Activated CD4-positive, alpha-beta memory T cell treated with anti-CD3 and anti-CD28 coated beads for 36 hours (primary cell): ENCODE measurements at regions not wholly inside any gene's neighbourhood (a gene's known extent, or its start where the extent isn't known, plus 50 kb on each side); places are given as distances from the start of the nearest gene placed in this dataset.

ENCODE experiments used
- CTCF ChIA-PET: fragments of 350-600 bp; sonication (Branson Sonifier 250); formaldehyde crosslinking; loops from one replicate; lab custom pipeline; 2021; ENCODE audit warnings: antibody characterized with exemption, inconsistent platforms; lab: Charles Lee
- POLR2A ChIA-PET: fragments of 350-600 bp; sonication (Branson Sonifier 250); formaldehyde crosslinking; loops from one replicate; lab custom pipeline; 2021; ENCODE audit warnings: antibody characterized with exemption; lab: Charles Lee
- DNase-seq: peaks from one replicate; pipeline ENCODE4 v3.0.0-alpha.2; 2020
- H3K27ac Mint-ChIP-seq: one replicate; pipeline ENCODE4 v1.8.0; 2021; ENCODE audit warnings: mixed read lengths
- H3K27me3 Mint-ChIP-seq: one replicate; pipeline ENCODE4 v1.8.0; 2021; ENCODE audit warnings: mixed read lengths
- H3K36me3 Mint-ChIP-seq: one replicate; pipeline ENCODE4 v1.8.0; 2021; ENCODE audit warnings: mixed read lengths
- H3K4me1 Mint-ChIP-seq: one replicate; pipeline ENCODE4 v1.8.0; 2021; ENCODE audit warnings: low read depth, mixed read lengths
- H3K4me3 Mint-ChIP-seq: one replicate; pipeline ENCODE4 v1.8.0; 2021; ENCODE audit warnings: mild to moderate bottlenecking, mixed read lengths
- H3K9me3 Mint-ChIP-seq: one replicate; pipeline ENCODE4 v1.8.0; 2021; ENCODE audit warnings: mixed read lengths
- intact Hi-C: fragments of 100-400 bp; cut with micrococcal nuclease; formaldehyde crosslinking; loops from one replicate; pipeline ENCODE4 v1.15.1; 2023

- H3K36me3 Mint-ChIP-seq, result no peaks in the 10 kb centered on the region
- no peak for DNase-seq
- no peak overlapping the region for H3K4me3 Mint-ChIP-seq
Observed at GRCh38 chr22:49184736-49185135, 642.9 kb downstream of the BRD1 start.

GRCh38 chr22:49183826-49184216 lies 643.9 kb downstream of the BRD1 start:
- Mint-ChIP-seq H3K27ac (no peak overlapping the region), H3K27me3 (peaks cover 7% of the 10 kb centered on the region), H3K36me3 (no peaks in the 10 kb centered on the region), H3K4me1 (no peaks in the 10 kb centered on the region), H3K4me3 (no peak overlapping the region), H3K9me3 (no peaks in the 10 kb centered on the region)
- intact Hi-C loops, result no loop called here
- ChIA-PET POLR2A (no interaction called here), CTCF (no interaction called here)
- no peak for DNase-seq

More at GRCh38 chr22:49184736-49185135, 642.9 kb downstream of the BRD1 start:
- Mint-ChIP-seq H3K4me1 (no peaks in the 10 kb centered on the region), H3K27ac (no peak overlapping the region), H3K9me3 (no peaks in the 10 kb centered on the region), H3K27me3 (peaks cover 7% of the 10 kb centered on the region)
- intact Hi-C loops, result no loop called here
- ChIA-PET CTCF (no interaction called here), POLR2A (no interaction called here)

GRCh38 chr22:49183208-49183825 lies 644.4 kb downstream of the BRD1 start:
- no peak overlapping the region for H3K4me3 Mint-ChIP-seq
- no peak for DNase-seq
- ChIA-PET CTCF (no interaction called here), POLR2A (no interaction called here)
- H3K36me3 Mint-ChIP-seq, result no peaks in the 10 kb centered on the region
- H3K27ac Mint-ChIP-seq, result no peak overlapping the region
- H3K27me3 Mint-ChIP-seq, result peaks cover 7% of the 10 kb centered on the region
- no peaks in the 10 kb centered on the region for H3K4me1 Mint-ChIP-seq
- intact Hi-C loops, result no loop called here
- no peaks in the 10 kb centered on the region for H3K9me3 Mint-ChIP-seq

- intact Hi-C loops, result no loop called here
- H3K27me3 Mint-ChIP-seq, result peaks cover 7% of the 10 kb centered on the region
- no peak for DNase-seq
- CTCF ChIA-PET, result no interaction called here
- no peaks in the 10 kb centered on the region for H3K36me3 Mint-ChIP-seq
- no peaks in the 10 kb centered on the region for H3K4me1 Mint-ChIP-seq
- H3K4me3 Mint-ChIP-seq, result no peak overlapping the region
- H3K9me3 Mint-ChIP-seq, result no peaks in the 10 kb centered on the region
- H3K27ac Mint-ChIP-seq, result no peak overlapping the region
- POLR2A ChIA-PET, result no interaction called here
Observed at GRCh38 chr22:49182416-49182815, 645.3 kb downstream of the BRD1 start.

GRCh38 chr22:49181942-49182341 lies 645.7 kb downstream of the BRD1 start:
- intact Hi-C loops, result no loop called here
- Mint-ChIP-seq H3K9me3 (no peaks in the 10 kb centered on the region), H3K4me1 (no peaks in the 10 kb centered on the region), H3K27ac (no peak overlapping the region), H3K4me3 (no peak overlapping the region), H3K36me3 (no peaks in the 10 kb centered on the region), H3K27me3 (peaks cover 7% of the 10 kb centered on the region)
- DNase-seq, result no peak
- POLR2A ChIA-PET, result no interaction called here
- CTCF ChIA-PET, result no interaction called here

- peaks cover 7% of the 10 kb centered on the region for H3K27me3 Mint-ChIP-seq
- H3K4me1 Mint-ChIP-seq, result no peaks in the 10 kb centered on the region
- ChIA-PET CTCF (no interaction called here), POLR2A (no interaction called here)
- no peak for DNase-seq
- intact Hi-C loops, result no loop called here
- H3K36me3 Mint-ChIP-seq, result no peaks in the 10 kb centered on the region
- no peak overlapping the region for H3K4me3 Mint-ChIP-seq
- no peaks in the 10 kb centered on the region for H3K9me3 Mint-ChIP-seq
- H3K27ac Mint-ChIP-seq, result no peak overlapping the region
Observed at GRCh38 chr22:49181431-49181830, 646.2 kb downstream of the BRD1 start.

GRCh38 chr22:49180683-49181024 lies 647.0 kb downstream of the BRD1 start:
- no peak overlapping the region for H3K4me3 Mint-ChIP-seq
- no peak overlapping the region for H3K27ac Mint-ChIP-seq
- DNase-seq, result no peak
- no peaks in the 10 kb centered on the region for H3K4me1 Mint-ChIP-seq
- no peaks in the 10 kb centered on the region for H3K9me3 Mint-ChIP-seq
- H3K27me3 Mint-ChIP-seq, result peaks cover 3% of the 10 kb centered on the region
- intact Hi-C loops, result no loop called here
- H3K36me3 Mint-ChIP-seq, result no peaks in the 10 kb centered on the region
- ChIA-PET POLR2A (no interaction called here), CTCF (no interaction called here)

- Mint-ChIP-seq H3K4me1 (no peaks in the 10 kb centered on the region), H3K9me3 (no peaks in the 10 kb centered on the region), H3K4me3 (no peak overlapping the region), H3K27ac (no peak overlapping the region), H3K36me3 (no peaks in the 10 kb centered on the region), H3K27me3 (peaks cover 5% of the 10 kb centered on the region)
- ChIA-PET CTCF (no interaction called here), POLR2A (no interaction called here)
- intact Hi-C loops, result no loop called here
- DNase-seq, result no peak
Observed at GRCh38 chr22:49179886-49180682, 647.6 kb downstream of the BRD1 start.

- CTCF ChIA-PET, result no interaction called here
- no peaks in the 10 kb centered on the region for H3K9me3 Mint-ChIP-seq
- peaks cover 6% of the 10 kb centered on the region for H3K27me3 Mint-ChIP-seq
- DNase-seq, result no peak
- H3K27ac Mint-ChIP-seq, result no peak overlapping the region
- no peaks in the 10 kb centered on the region for H3K36me3 Mint-ChIP-seq
- no peak overlapping the region for H3K4me3 Mint-ChIP-seq
- no peaks in the 10 kb centered on the region for H3K4me1 Mint-ChIP-seq
- intact Hi-C loops, result no loop called here
- POLR2A ChIA-PET, result no interaction called here
Observed at GRCh38 chr22:49179175-49179574, 648.5 kb downstream of the BRD1 start.

- H3K4me1 Mint-ChIP-seq, result no peaks in the 10 kb centered on the region
- DNase-seq, result no peak
- no peaks in the 10 kb centered on the region for H3K36me3 Mint-ChIP-seq
- H3K27ac Mint-ChIP-seq, result no peak overlapping the region
- CTCF ChIA-PET, result no interaction called here
- no peaks in the 10 kb centered on the region for H3K9me3 Mint-ChIP-seq
- no peak overlapping the region for H3K4me3 Mint-ChIP-seq
- POLR2A ChIA-PET, result no interaction called here
- intact Hi-C loops, result no loop called here
- peaks cover 6% of the 10 kb centered on the region for H3K27me3 Mint-ChIP-seq
Observed at GRCh38 chr22:49178246-49179005, 649.2 kb downstream of the BRD1 start.

GRCh38 chr22:49177666-49178065 lies 650.0 kb downstream of the BRD1 start:
- DNase-seq, result no peak
- intact Hi-C loops, result no loop called here
- H3K4me1 Mint-ChIP-seq, result no peaks in the 10 kb centered on the region
- no peak overlapping the region for H3K27ac Mint-ChIP-seq
- ChIA-PET CTCF (no interaction called here), POLR2A (no interaction called here)
- H3K36me3 Mint-ChIP-seq, result no peaks in the 10 kb centered on the region
- H3K9me3 Mint-ChIP-seq, result no peaks in the 10 kb centered on the region
- H3K4me3 Mint-ChIP-seq, result no peak overlapping the region
- H3K27me3 Mint-ChIP-seq, result peaks cover 6% of the 10 kb centered on the region

- no peak overlapping the region for H3K27ac Mint-ChIP-seq
- ChIA-PET CTCF (no interaction called here), POLR2A (no interaction called here)
- peaks cover 7% of the 10 kb centered on the region for H3K9me3 Mint-ChIP-seq
- intact Hi-C loops, result no loop called here
- H3K4me1 Mint-ChIP-seq, result no peaks in the 10 kb centered on the region
- no peak for DNase-seq
- no peak overlapping the region for H3K4me3 Mint-ChIP-seq
- no peaks in the 10 kb centered on the region for H3K36me3 Mint-ChIP-seq
- peaks cover 6% of the 10 kb centered on the region for H3K27me3 Mint-ChIP-seq
Observed at GRCh38 chr22:49176956-49177355, 650.7 kb downstream of the BRD1 start.
